ENCODE measurements at regions not wholly inside any gene's neighbourhood (a gene's known extent, or its start where the extent isn't known, plus 50 kb on each side); places are given as distances from the start of the nearest gene placed in this dataset.

DNA sequence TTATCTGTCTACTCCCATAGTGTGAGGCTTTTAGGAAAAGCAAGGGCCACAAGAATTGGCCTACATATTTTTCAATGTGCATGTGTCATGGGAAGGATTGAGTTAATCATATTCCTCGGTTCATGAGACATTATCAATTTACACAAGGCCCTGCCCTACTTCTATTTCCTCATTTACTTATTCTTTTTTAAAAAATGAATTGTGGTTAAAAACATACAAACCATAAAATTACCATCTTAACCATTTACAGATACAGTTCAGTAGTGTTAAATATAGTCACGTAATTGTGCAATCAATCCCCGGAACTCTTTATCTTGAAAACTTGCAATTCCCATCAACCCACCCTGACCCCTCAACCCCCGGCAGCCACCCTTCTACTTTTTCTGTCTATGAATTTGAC, 284.0 kb upstream of the GADL1 start:
- TF ChIP-seq, protein P1, sequence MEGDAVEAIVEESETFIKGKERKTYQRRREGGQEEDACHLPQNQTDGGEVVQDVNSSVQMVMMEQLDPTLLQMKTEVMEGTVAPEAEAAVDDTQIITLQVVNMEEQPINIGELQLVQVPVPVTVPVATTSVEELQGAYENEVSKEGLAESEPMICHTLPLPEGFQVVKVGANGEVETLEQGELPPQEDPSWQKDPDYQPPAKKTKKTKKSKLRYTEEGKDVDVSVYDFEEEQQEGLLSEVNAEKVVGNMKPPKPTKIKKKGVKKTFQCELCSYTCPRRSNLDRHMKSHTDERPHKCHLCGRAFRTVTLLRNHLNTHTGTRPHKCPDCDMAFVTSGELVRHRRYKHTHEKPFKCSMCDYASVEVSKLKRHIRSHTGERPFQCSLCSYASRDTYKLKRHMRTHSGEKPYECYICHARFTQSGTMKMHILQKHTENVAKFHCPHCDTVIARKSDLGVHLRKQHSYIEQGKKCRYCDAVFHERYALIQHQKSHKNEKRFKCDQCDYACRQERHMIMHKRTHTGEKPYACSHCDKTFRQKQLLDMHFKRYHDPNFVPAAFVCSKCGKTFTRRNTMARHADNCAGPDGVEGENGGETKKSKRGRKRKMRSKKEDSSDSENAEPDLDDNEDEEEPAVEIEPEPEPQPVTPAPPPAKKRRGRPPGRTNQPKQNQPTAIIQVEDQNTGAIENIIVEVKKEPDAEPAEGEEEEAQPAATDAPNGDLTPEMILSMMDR (optimal IDR thresholded peaks at IDR 0.05 in 1 of 3, IDR thresholded peaks at IDR 0.05 in 1 of 3, conservative IDR thresholded peaks at IDR 0.05 in 1 of 3; ENCODE audit: extremely low read depth in 1 of 3, insufficient read depth in 2 of 3, low read length in 3 of 3) = no peak
- no peak for TF ChIP-seq EZH2 (IDR thresholded peaks at IDR 0.05; ENCODE audit: low read length)

Data from keratinocyte (primary cell).